SK-N-MC (cell line): ENCODE measurements at regions not wholly inside any gene's neighbourhood (a gene's known extent, or its start where the extent isn't known, plus 50 kb on each side); places are given as distances from the start of the nearest gene placed in this dataset.

ENCODE experiments used
- DNase-seq: peaks from one replicate; pipeline ENCODE4 v3.0.0-alpha.2; 2011; ENCODE audit warnings: low read depth, low spot score
- H3K27ac ChIP-seq: fragments of 200-600 bp; sonication (generic); 2 replicates; pipeline ENCODE4 v1.5.1; 2016; ENCODE audit warnings: mixed run types
- H3K36me3 ChIP-seq: fragments of 200-600 bp; sonication (generic); 2 replicates; pipeline ENCODE4 v1.6.1; 2017; ENCODE audit warnings: antibody characterized with exemption, low read length, mixed read lengths; ENCODE audit not compliant: insufficient read depth
- H3K4me3 ChIP-seq: fragments of 200-600 bp; sonication (generic); 2 replicates; pipeline ENCODE4 v1.5.1; 2016
- H3K9ac ChIP-seq: fragments of 200-600 bp; sonication (generic); 2 replicates; pipeline ENCODE4 v1.8.0; 2017; ENCODE audit warnings: mixed run types, mixed read lengths; ENCODE audit not compliant: insufficient read length
- H3K9me3 ChIP-seq: fragments of 200-600 bp; sonication (generic); 2 replicates; pipeline ENCODE4 v1.6.1; 2017; ENCODE audit warnings: low read depth, mild to moderate bottlenecking, antibody characterized with exemption, low read length, moderate library complexity, mixed read lengths
- EZH2 ChIP-seq: fragments of 200-600 bp; sonication (generic); IDR thresholded peaks from one replicate; pipeline ENCODE4 v1.6.1; 2017; ENCODE audit warnings: antibody characterized with exemption
- FOXP2 ChIP-seq: optimal IDR thresholded peaks from 2 replicates; pipeline ENCODE3; 2011; ENCODE audit warnings: mild to moderate bottlenecking, moderate library complexity; ENCODE audit not compliant: insufficient read depth; ENCODE audit errors: extremely low read length, control extremely low read depth
- POLR2AphosphoS5 ChIP-seq: IDR thresholded peaks from 2 replicates; pipeline ENCODE4 v1.6.1; 2012; ENCODE audit warnings: mild to moderate bottlenecking, low read depth, low read length, borderline replicate concordance

DNA sequence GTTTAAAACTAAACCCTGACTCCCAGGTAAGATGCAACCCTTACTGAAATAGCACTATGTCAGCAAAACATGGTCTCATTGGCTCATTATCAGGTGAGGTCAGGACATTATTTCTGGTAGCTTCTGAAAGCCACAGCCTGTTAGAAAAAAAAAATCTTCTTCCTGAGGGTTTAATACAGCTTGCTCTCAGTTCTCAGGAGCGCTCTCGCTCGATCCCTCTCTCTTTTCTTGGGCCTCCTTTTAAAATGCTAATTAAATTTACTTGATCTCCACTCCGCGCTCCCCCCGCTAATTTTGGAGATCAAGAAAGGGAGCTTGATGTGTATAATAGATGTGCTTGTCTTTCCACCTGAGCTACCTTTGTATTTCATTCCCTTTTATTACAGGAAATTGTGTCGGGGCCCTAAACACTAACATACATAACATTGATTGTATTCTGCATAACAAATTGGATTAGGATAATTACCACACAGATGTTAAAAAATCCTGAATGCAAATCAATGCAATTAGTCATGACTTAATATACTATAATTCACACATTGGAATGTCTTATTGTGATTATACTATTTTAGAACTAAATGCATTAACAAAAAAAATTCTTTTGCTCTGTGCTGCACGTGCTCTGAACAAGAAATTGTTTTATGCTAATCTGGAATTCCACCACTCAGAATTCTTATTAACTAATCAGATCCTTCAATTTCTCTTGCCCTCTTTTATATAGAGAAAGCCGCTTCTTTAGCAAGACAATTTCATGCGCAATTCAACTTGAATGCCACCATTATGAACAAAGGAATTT lies 101.6 kb upstream of the TEX13D start:
- H3K9me3 ChIP-seq, result no peaks in the 10 kb centered on the region
- H3K27ac ChIP-seq, result peak overlapping the region; percentile 96
- no peaks in the 10 kb centered on the region for H3K36me3 ChIP-seq
- H3K4me3 ChIP-seq, result peak overlapping the region; percentile 38
- H3K9ac ChIP-seq, result peak overlapping the region; percentile 53
- no peak for DNase-seq
- TF ChIP-seq EZH2 (no peak), POLR2AphosphoS5 (no peak), FOXP2 (no peak)

DNA sequence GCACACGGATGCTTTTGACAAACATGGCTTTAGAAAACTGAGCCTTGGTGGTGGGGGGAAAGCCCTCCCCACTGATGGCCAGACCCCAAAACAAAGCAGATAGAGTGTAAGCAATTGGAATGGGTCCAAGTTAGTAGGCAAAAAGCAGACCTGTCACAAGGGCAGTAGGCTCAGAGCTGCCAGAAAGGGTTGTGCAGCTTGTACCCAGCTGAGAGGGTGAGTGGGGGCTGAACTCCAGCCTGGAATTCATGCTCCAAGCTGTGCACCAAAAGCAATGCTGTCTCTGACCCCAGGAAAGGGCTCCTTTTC lies 101.1 kb upstream of the TEX13D start:
- Histone ChIP-seq H3K27ac (peak overlapping the region; percentile 96), H3K9me3 (no peaks in the 10 kb centered on the region), H3K9ac (peak overlapping the region; percentile 53), H3K4me3 (peak overlapping the region; percentile 38; the same call in 1 of the 2 replicates), H3K36me3 (no peaks in the 10 kb centered on the region)
- no peak for TF ChIP-seq EZH2
- TF ChIP-seq FOXP2, result no peak
- no peak for TF ChIP-seq POLR2AphosphoS5
- DNase-seq, result no peak

DNA sequence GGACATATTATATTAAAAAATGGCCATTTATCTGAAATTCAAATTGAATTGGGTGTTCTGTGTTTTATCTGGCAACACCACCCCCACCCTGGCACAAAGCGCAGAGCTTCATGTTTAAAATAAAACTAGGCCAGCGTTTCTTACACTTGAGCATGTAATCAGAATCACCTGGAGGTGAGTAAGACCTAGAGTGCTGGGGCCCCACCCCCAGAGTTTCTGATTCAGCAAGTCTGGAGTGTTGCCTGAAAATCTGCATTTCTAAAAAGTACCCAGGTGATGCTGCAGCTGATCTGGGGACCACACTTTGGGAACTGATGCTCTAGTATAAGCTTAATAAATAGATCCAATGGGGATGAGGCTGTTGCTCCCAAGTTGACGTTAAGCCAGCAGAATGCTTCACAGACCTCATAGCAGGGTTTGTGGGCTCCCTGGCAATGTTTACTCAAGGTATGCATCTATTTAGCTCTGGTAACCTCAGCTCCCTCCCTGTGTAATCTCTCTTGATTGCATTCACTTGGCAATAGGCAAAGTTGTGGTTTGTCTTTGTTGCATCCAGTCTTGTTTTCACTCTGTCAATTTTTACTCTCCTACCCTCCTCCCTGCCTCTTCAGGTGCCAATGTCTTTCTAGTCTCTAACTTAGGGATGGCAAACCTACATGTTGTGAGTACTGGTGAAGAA lies 99.8 kb upstream of the TEX13D start:
- H3K36me3 ChIP-seq, result no peaks in the 10 kb centered on the region
- no peak overlapping the region for H3K9ac ChIP-seq
- H3K4me3 ChIP-seq, result no peak overlapping the region
- H3K27ac ChIP-seq, result peak overlapping the region; percentile 96
- no peaks in the 10 kb centered on the region for H3K9me3 ChIP-seq
- DNase-seq, result no peak
- no peak for TF ChIP-seq EZH2
- no peak for TF ChIP-seq POLR2AphosphoS5
- no peak for TF ChIP-seq FOXP2

DNA sequence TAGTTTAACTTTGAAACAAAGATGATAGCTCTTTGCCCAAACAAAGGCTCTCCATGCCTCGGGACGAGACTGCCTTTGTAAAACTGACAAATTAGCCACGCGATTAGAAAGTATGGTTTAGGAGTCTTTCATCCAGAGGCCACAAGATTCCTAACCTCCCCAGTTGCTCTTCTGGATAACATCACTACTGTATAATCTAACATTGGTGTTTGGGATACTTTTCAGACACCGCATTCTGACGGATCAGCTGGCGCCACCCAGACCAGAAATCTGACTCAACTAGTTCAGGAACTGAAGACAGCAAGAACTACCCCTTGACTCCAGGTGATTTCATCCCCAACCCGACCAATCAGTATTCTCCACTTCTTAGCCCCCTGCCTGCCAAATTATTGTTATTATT lies 98.1 kb upstream of the TEX13D start:
- Histone ChIP-seq H3K9me3 (no peaks in the 10 kb centered on the region), H3K4me3 (no peak overlapping the region), H3K36me3 (no peaks in the 10 kb centered on the region), H3K27ac (no peak overlapping the region; the same call in 1 of the 2 replicates), H3K9ac (no peak overlapping the region)
- no peak for DNase-seq
- TF ChIP-seq POLR2AphosphoS5 (no peak), FOXP2 (no peak), EZH2 (no peak)

DNA sequence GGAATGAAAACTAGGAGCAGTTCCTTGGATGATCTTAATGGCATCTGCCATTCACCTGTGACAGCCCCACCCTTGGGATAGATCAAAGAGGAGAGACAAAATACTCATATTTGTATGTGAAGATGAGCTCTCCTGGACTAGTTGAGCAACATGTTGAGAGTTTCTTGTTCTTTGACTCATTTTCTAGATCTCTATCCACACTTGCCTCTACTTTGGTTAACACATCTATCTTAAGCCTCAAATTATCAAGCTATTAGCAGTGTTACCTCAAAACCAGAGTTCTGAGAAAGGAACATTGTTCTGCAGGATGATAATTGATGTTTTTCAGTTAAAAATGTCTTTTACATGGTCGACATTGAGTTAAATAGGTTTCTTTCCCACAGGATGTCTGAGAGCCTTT lies 94.2 kb upstream of the TEX13D start:
- Histone ChIP-seq H3K36me3 (no peaks in the 10 kb centered on the region), H3K9ac (no peak overlapping the region), H3K9me3 (no peaks in the 10 kb centered on the region), H3K4me3 (no peak overlapping the region), H3K27ac (peak overlapping the region; percentile 97)
- TF ChIP-seq FOXP2 (no peak), EZH2 (no peak), POLR2AphosphoS5 (no peak)
- DNase-seq, result no peak

DNA sequence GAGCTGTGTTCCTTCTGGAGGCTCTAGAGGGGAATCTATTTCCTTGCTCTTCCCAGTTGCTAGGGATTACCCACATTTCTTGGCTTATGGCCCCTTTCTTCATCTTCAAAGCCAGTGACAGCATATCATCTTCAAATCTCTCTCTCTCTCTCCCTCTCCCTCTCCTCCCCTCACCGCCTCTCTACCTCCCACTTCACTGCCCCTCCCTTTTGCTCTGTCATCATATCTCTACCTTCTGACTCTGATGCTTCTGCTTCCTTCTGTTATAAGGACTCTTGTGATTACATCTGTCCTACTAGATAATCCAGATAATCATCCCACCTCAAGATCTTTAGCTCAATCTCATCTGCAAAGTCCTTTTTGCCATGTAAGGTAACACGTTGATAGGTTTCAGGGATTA lies 93.1 kb upstream of the TEX13D start:
- DNase-seq, result no peak
- Histone ChIP-seq H3K27ac (peak overlapping the region; percentile 97), H3K9me3 (no peaks in the 10 kb centered on the region), H3K4me3 (no peak overlapping the region), H3K36me3 (no peaks in the 10 kb centered on the region), H3K9ac (no peak overlapping the region)
- no peak for TF ChIP-seq FOXP2
- no peak for TF ChIP-seq EZH2
- TF ChIP-seq POLR2AphosphoS5, result no peak

DNA sequence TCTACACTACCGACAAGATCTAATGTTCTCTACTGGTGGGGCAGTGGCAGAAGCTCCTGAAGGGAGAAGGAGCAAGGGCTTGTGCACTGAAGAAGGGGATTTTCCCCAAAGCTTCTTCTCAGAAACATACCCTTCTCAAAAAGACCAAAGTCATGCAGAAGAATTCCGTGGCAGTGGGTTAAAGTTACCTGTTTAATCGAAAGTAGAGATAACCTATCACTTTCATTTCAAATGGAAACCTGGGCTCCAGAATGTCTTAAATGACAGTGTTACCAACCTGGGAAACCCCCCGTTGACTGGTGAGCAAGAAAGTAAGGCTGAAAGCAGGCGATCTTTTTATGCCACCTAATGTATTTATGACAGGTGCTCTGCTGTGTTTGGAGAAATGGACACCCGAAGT lies 92.5 kb upstream of the TEX13D start:
- no peaks in the 10 kb centered on the region for H3K9me3 ChIP-seq
- no peak for TF ChIP-seq POLR2AphosphoS5
- TF ChIP-seq FOXP2, result no peak
- no peak for TF ChIP-seq EZH2
- no peak overlapping the region for H3K4me3 ChIP-seq
- no peak overlapping the region for H3K9ac ChIP-seq
- no peaks in the 10 kb centered on the region for H3K36me3 ChIP-seq
- DNase-seq, result no peak
- H3K27ac ChIP-seq, result peak overlapping the region; percentile 97

DNA sequence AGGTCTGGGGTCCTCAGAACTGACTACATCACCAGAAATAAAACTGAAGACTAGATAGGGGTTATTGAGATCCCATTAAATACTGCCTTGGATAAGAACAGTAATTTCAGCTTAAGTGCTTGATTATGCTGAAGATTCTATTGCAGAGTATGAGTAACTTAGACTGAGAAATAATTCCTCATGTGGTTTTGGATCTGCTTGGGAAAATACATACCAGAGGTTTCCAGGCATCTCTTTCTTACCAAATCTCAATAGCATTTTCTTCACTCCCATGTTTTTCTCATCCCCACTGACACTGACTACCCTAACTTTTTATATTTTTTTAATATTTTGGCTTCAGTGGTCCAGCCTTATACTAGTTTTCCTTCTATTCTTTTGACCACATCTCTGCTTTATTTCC lies 92.0 kb upstream of the TEX13D start:
- Histone ChIP-seq H3K36me3 (no peaks in the 10 kb centered on the region), H3K9ac (no peak overlapping the region), H3K9me3 (no peaks in the 10 kb centered on the region), H3K27ac (peak overlapping the region; percentile 97), H3K4me3 (no peak overlapping the region)
- no peak for TF ChIP-seq POLR2AphosphoS5
- TF ChIP-seq FOXP2, result no peak
- no peak for DNase-seq
